ENCODE measurements at regions not wholly inside any gene's neighbourhood (a gene's known extent, or its start where the extent isn't known, plus 50 kb on each side); places are given as distances from the start of the nearest gene placed in this dataset.
"Not testable (repeated sequence)": the region's sequence is repeated elsewhere in the genome, so short reads cannot be mapped to it uniquely, and the experiment has no call there.

- no peak for TF ChIP-seq ZNF407 (IDR thresholded peaks at IDR 0.05; ENCODE audit: low read depth)
Measured at GRCh38 chr5:85651731-85652130, 966.0 kb upstream of the COX7C start (continued).

GRCh38 chr5:85654144-85654543 is 963.6 kb upstream of the COX7C start:
- intact Hi-C loops (cut with micrococcal nuclease); FAIRE-seq; ATAC-seq; H3K4me2 ChIP-seq (ENCODE audit: insufficient read depth, low read length); H3K27ac ChIP-seq (ENCODE audit: extremely low read depth, low read depth, low read length); H2AFZ ChIP-seq (ENCODE audit: low read depth, low read length); POLR2A ChIA-PET; H3K79me2 ChIP-seq (ENCODE audit: control insufficient read depth, insufficient read depth, low read length); H3K9ac ChIP-seq (ENCODE audit: insufficient read depth in 1 of 2, low read depth in 2 of 2, low read length in 2 of 2); H3K4me1 ChIP-seq (replicated peaks in 1 of 2; ENCODE audit: control insufficient read depth in 2 of 2, insufficient read depth in 2 of 2, low read length in 2 of 2); H3K4me3 ChIP-seq; BruUV-seq (replicated peaks); H3K9me3 ChIP-seq (replicated peaks; ENCODE audit: control insufficient read depth, insufficient read depth, low read depth, low read length); CTCF ChIA-PET (ENCODE audit: low intra/inter-chr PET ratio); H3K9me1 ChIP-seq (ENCODE audit: control insufficient read depth, insufficient read depth, low read length); DNase-seq (ENCODE audit: extremely low read depth in 1 of 4, low spot score in 3 of 4); in situ Hi-C loops (cut with MboI); H3K27me3 ChIP-seq (ENCODE audit: control insufficient read depth in 2 of 2, insufficient read depth in 2 of 2, low read length in 2 of 2); H3K36me3 ChIP-seq (ENCODE audit: control insufficient read depth, insufficient read depth, low read length); H4K20me1 ChIP-seq (replicated peaks; ENCODE audit: control insufficient read depth, insufficient read depth, low read length): not testable (repeated sequence)
- 38% methylated on average over 3 of the region's 3 CpGs for WGBS (ENCODE audit: insufficient coverage, low coverage, missing lambda C conversion rate)
- TF ChIP-seq ZNF431 (CRISPR knock-in tag; IDR thresholded peaks at IDR 0.05) (peak; percentile 97), CBX3 (IDR thresholded peaks at IDR 0.05; ENCODE audit: borderline replicate concordance in 1 of 2, low read length in 2 of 2) (peak in 1 of 2 experiments; percentile 23; a peak in 1 of 3 replicates)
